Rectal smooth muscle tissue (tissue), 1 donor: ENCODE measurements at regions not wholly inside any gene's neighbourhood (a gene's known extent, or its start where the extent isn't known, plus 50 kb on each side); places are given as distances from the start of the nearest gene placed in this dataset.

Experiments used
- H3K27ac ChIP-seq: one replicate; pipeline ENCODE4 v1.7.0; 2013; ENCODE audit warnings: low read depth, low read length, inconsistent platforms
- H3K27me3 ChIP-seq: one replicate; pipeline ENCODE4 v1.7.0; 2013; ENCODE audit warnings: low read length; ENCODE audit not compliant: control insufficient read depth, insufficient read depth
- H3K36me3 ChIP-seq: one replicate; pipeline ENCODE4 v1.7.0; 2013; ENCODE audit warnings: low read length; ENCODE audit not compliant: control insufficient read depth, insufficient read depth
- H3K4me1 ChIP-seq: one replicate; pipeline ENCODE4 v1.7.0; 2013; ENCODE audit warnings: low read length; ENCODE audit not compliant: control insufficient read depth, insufficient read depth
- H3K4me3 ChIP-seq: one replicate; pipeline ENCODE4 v1.7.0; 2013; ENCODE audit warnings: low read length
- H3K9ac ChIP-seq: one replicate; pipeline ENCODE4 v1.7.0; 2013; ENCODE audit warnings: low read length

- Histone ChIP-seq H3K36me3 (no peaks in the 10 kb centered on the region), H3K27ac (no peak overlapping the region), H3K4me1 (no peaks in the 10 kb centered on the region), H3K9ac (no peak overlapping the region), H3K4me3 (no peak overlapping the region), H3K27me3 (no peaks in the 10 kb centered on the region)
Measured at GRCh38 chr6:146990821-146991798, 213.1 kb upstream of the STXBP5 start.

DNA sequence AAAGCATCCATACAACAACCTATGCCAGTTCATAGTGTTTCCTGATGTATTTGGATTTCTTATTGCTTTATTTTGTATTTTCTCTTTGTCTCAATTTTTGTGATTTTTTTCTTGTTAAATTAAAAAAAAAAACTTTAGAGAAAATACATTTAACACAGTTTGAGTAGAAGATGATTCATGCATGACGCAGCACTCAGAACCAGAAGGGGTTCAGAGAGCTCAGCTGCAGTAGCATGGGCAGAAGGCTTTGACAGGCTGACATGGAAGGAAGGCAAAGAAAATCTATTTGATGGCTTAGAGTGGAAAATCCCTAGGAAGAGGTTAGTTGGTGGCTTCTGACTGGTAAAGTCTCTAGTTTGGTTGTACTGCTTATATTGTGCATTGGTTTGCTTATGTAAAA, 207.2 kb upstream of the STXBP5 start:
- Histone ChIP-seq H3K27me3 (no peaks in the 10 kb centered on the region), H3K4me1 (no peaks in the 10 kb centered on the region), H3K4me3 (no peak overlapping the region), H3K36me3 (no peaks in the 10 kb centered on the region), H3K27ac (no peak overlapping the region), H3K9ac (no peak overlapping the region)

DNA sequence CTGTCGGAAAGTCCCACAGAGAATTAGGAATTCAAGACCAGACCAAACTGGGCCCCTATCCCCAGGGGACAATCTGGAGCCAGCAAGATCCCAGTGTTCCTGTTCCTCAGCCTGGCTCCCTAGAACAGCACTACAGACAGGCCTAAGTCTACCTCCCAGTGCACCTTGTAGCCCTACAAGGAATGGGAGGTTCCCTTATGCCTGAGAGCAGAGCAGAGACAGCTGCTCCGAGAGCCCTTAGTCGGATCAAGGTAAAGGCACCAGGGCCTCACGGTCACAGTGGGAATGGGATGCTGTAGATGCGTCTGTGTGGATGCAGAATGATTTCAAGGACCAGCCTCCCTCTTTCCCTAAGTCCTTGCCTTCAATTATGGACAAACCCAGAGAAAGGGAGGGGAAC, 204.5 kb upstream of the STXBP5 start:
- no peaks in the 10 kb centered on the region for H3K27me3 ChIP-seq
- H3K4me1 ChIP-seq = no peaks in the 10 kb centered on the region
- H3K4me3 ChIP-seq = no peak overlapping the region
- no peak overlapping the region for H3K27ac ChIP-seq
- no peak overlapping the region for H3K9ac ChIP-seq
- no peaks in the 10 kb centered on the region for H3K36me3 ChIP-seq

DNA sequence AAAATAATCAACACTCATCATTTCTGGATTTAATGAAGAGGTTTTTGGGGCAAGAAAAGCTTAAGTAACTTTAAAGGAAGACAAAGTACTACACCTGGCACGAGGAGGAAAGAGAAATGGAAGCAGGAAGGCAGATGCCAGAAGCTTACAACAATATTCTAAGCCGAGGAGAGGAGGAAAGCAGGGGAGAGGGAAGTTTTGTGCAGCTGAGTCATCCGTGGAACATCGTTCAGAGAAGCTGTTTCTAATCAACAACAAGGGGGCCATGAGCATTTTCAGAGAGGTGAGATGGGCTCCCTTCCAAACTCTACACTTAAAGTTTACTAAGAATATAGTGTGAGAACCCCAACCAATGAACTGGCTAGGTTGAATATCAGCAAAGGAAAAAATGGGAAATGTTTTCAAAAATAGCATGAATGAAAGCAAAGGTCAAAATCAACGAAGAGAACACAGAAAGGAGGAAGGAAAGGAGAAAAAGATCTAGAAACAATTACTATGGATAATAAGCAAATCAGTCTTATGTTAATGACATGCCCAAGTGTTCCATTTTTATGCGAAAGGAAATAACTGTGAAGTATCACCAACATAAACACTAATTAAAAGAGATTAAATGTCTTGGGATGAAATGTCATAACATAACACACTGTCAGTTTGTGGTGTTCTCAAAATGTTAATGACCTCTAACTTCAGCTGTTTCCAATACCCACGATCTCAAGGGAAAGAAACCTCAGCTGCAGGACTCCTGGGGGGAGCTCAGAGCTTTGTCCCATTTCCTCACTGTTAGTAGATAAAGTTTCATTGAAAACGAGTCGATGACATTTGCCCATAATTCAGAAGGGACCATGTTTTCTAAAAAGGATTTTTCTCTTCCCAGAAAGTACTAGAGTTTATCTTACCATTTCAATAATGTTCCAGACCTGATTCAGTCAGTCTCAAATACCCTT, 203.4 kb upstream of the STXBP5 start:
- H3K27ac ChIP-seq = no peak overlapping the region
- H3K9ac ChIP-seq = no peak overlapping the region
- no peak overlapping the region for H3K4me3 ChIP-seq
- H3K27me3 ChIP-seq = no peaks in the 10 kb centered on the region
- no peaks in the 10 kb centered on the region for H3K36me3 ChIP-seq
- no peaks in the 10 kb centered on the region for H3K4me1 ChIP-seq

DNA sequence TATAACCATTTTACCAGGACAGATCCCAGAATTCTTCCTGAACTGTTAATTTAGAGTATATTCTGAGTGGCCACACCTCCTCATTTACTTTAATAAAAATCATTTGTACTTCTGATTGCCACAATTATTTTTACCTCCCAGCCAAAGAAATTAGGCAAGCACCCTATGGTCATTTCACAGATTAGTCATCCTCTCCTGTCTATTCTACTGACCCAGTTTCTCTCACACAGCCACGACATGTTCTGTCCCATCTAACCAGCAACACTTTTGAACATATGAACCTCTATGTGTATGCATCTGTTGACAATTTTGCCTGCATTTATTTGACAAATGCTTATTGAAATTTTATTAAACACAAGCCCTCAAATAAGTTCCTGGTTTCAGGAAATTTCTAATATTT, 202.6 kb upstream of the STXBP5 start:
- Histone ChIP-seq H3K4me1 (no peaks in the 10 kb centered on the region), H3K27ac (no peak overlapping the region), H3K27me3 (no peaks in the 10 kb centered on the region), H3K4me3 (no peak overlapping the region), H3K36me3 (no peaks in the 10 kb centered on the region), H3K9ac (no peak overlapping the region)

DNA sequence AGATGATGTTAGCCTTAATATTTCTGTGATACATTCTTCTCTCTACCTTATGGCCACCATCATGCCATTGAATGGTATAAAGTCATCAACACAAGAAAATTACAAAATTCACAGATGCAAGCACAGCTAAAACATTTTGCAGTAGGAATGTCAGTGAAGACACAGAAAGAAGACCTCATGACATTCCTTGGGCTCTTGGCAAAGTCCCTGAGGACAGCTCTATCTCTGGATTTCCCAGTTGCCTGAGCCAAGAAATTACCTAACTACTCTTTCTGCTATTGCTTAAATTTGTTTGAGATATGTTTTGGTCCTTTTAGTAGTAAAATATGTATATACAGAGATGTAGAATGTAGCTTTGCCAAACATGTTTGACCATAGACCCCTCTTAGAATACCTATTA, 201.0 kb upstream of the STXBP5 start:
- no peaks in the 10 kb centered on the region for H3K27me3 ChIP-seq
- no peak overlapping the region for H3K4me3 ChIP-seq
- no peaks in the 10 kb centered on the region for H3K4me1 ChIP-seq
- no peaks in the 10 kb centered on the region for H3K36me3 ChIP-seq
- no peak overlapping the region for H3K9ac ChIP-seq
- H3K27ac ChIP-seq = no peak overlapping the region

DNA sequence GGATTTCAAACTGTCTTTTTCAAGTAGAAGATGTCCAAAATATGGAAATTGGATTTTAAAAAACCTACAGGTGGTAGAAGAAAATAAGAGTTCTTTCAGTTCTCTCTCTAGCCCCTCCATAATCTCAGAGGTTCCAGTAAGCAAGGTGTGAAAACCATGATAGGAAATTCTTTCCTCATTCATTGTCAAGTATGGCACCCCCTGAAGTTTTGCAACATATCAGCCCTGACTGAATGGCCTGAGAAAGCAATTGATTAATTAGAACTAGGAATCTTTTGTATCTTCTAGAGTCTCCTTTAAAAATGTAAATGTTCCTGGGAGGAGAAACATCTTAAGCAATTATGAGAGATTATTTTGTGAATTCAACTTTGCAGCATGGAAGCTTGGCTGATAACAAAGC, 198.7 kb upstream of the STXBP5 start:
- Histone ChIP-seq H3K9ac (no peak overlapping the region), H3K4me1 (no peaks in the 10 kb centered on the region), H3K36me3 (no peaks in the 10 kb centered on the region), H3K27me3 (no peaks in the 10 kb centered on the region), H3K27ac (no peak overlapping the region), H3K4me3 (no peak overlapping the region)

GRCh38 chr6:147007441-147007840, 196.8 kb upstream of the STXBP5 start:
- Histone ChIP-seq H3K4me3 (no peak overlapping the region), H3K4me1 (no peaks in the 10 kb centered on the region), H3K27ac (no peak overlapping the region), H3K27me3 (no peaks in the 10 kb centered on the region), H3K36me3 (no peaks in the 10 kb centered on the region), H3K9ac (no peak overlapping the region)

DNA sequence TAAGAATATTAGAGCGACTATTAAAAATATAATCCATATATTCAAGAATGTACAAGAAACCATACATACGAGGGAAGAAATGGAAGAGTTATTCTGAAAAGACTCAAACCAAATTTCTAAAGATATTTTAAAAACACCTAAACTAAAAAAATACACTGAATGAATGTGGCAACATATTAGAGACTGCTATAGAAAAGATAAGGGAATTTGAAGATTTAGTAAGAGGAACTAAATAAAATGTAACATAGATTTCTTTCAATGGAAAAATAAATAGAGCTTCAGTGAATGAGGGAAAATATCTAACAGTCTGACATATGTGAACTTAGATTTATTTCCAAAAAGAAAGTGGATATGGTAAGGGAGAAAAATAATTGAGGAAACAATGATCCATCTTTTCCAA, 194.9 kb upstream of the STXBP5 start:
- H3K36me3 ChIP-seq = no peaks in the 10 kb centered on the region
- H3K9ac ChIP-seq = no peak overlapping the region
- no peaks in the 10 kb centered on the region for H3K4me1 ChIP-seq
- H3K27ac ChIP-seq = no peak overlapping the region
- no peaks in the 10 kb centered on the region for H3K27me3 ChIP-seq
- H3K4me3 ChIP-seq = no peak overlapping the region

- no peaks in the 10 kb centered on the region for H3K4me1 ChIP-seq
- H3K9ac ChIP-seq = no peak overlapping the region
- no peaks in the 10 kb centered on the region for H3K27me3 ChIP-seq
- H3K36me3 ChIP-seq = no peaks in the 10 kb centered on the region
- no peak overlapping the region for H3K4me3 ChIP-seq
- H3K27ac ChIP-seq = no peak overlapping the region
Measured at GRCh38 chr6:147015674-147016073, 188.5 kb upstream of the STXBP5 start.

DNA sequence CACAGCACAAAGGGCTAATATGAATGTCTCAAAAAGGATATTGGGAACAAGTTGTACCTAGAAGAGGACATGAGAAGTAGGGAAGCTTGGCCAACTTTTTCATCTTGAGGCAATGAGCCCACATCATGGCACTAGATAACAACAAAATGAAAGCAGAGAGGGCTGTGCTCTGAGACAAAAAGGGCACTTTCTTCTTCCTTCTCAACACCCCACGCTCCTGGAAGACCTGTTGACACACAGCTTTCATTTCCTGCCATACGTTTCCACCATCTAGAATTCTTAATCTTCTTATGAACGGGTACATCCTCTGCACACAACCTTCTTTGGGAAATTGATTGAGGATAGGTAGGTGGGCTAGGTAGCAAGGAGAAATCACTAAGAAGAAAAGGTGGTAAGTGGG, 187.8 kb upstream of the STXBP5 start:
- no peaks in the 10 kb centered on the region for H3K36me3 ChIP-seq
- no peaks in the 10 kb centered on the region for H3K4me1 ChIP-seq
- H3K27ac ChIP-seq = no peak overlapping the region
- H3K9ac ChIP-seq = no peak overlapping the region
- no peaks in the 10 kb centered on the region for H3K27me3 ChIP-seq
- H3K4me3 ChIP-seq = no peak overlapping the region

DNA sequence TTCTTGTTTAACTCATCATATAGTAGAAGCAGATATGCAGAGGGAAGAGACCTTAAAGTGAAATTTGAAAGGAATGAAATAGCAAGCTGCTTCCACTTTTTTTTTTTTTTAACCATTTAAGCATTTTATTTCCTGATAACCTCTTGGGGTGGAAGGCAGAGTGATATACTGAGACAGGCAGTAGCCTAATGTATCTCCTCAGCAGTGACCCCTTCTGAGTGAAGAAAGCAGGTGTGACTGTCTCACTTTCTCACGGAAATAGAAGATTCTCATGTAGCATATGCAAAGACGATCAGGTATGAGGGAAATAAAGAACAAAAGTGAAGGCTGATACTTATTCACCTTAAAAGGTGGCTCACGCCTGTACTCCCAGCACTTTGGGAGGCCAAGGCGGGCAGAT, 187.1 kb upstream of the STXBP5 start:
- no peaks in the 10 kb centered on the region for H3K4me1 ChIP-seq
- H3K9ac ChIP-seq = no peak overlapping the region
- H3K27me3 ChIP-seq = no peaks in the 10 kb centered on the region
- H3K4me3 ChIP-seq = no peak overlapping the region
- H3K27ac ChIP-seq = no peak overlapping the region
- no peaks in the 10 kb centered on the region for H3K36me3 ChIP-seq
